Ascending aorta (tissue), 2 donors: ENCODE measurements at regions not wholly inside any gene's neighbourhood (a gene's known extent, or its start where the extent isn't known, plus 50 kb on each side); places are given as distances from the start of the nearest gene placed in this dataset.

Source experiments
- DNase-seq, 2 donors: peaks; one replicate each; pipeline ENCODE4 v3.0.0-alpha.2; 2019; ENCODE audit warnings: low spot score in 2 of 2
- H3K27ac ChIP-seq, 2 donors: fragments of 200-600 bp; sonication (generic); one replicate each; pipeline ENCODE4 v1.5.1; 2016 to 2017; ENCODE audit warnings: mild to moderate bottlenecking in 1 of 2
- H3K27me3 ChIP-seq: fragments of 200-600 bp; sonication (generic); one replicate; pipeline ENCODE4 v1.5.1; 2017
- H3K36me3 ChIP-seq, 2 donors: fragments of 200-600 bp; sonication (generic); one replicate each; pipeline ENCODE4 v1.5.1; 2016
- H3K4me1 ChIP-seq, 2 donors: fragments of 200-600 bp; sonication (generic); one replicate each; pipeline ENCODE4 v1.5.1; 2016 to 2017; ENCODE audit warnings: mild to moderate bottlenecking in 1 of 2
- H3K4me3 ChIP-seq, 2 donors: fragments of 200-600 bp; sonication (generic); one replicate each; pipeline ENCODE4 v1.5.1; 2016 to 2017; ENCODE audit warnings: mild to moderate bottlenecking in 1 of 2
- H3K9me3 ChIP-seq, 2 donors: fragments of 200-600 bp; sonication (generic); one replicate each; pipeline ENCODE4 v1.5.1; 2016
- intact Hi-C: fragments of 100-400 bp; cut with DNase I; formaldehyde crosslinking; loops from one replicate; pipeline ENCODE4 v1.15.1; 2023
- TF ChIP-seq, protein P1 (sequence below), 3 experiments: fragments of 200-600 bp in 2 of 3; fragments of 450-650 bp in 1 of 3; sonication (generic) in 2 of 3; IDR thresholded peaks; one replicate each; pipeline ENCODE4 v1.5.1; 2016 to 2019; ENCODE audit warnings: antibody characterized with exemption in 3 of 3, mild to moderate bottlenecking in 1 of 3, moderate library complexity in 1 of 3

DNA sequence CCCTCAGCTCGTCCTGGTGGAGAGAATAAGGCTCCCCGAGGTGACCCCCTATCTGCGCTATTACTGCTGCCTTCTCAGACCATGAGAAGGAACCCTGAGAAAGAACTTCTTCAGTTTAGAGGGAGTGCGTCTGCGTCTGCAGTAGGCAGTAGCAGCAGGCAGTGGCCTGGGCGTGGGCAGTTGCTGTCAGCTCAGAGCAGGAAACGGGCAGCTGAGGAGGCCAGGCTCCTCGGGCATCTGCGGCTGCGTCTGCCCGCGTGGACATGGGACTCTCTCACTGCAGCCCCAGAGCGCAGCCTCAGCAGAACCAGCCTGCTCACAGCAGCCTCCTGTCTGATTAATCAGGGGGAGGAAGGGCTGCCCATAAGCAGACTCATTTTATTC, 49.8 kb upstream of the FCN1 start:
- intact Hi-C loops: no loop called here
- peak in 1 of 2 donors; percentile 48 for DNase-seq
- Histone ChIP-seq H3K9me3 (no peaks in the 10 kb centered on the region), H3K4me3 (no peak overlapping the region), H3K4me1 (no peaks in the 10 kb centered on the region), H3K36me3 (no peaks in the 10 kb centered on the region), H3K27me3 (no peaks in the 10 kb centered on the region), H3K27ac (no peak overlapping the region)
- TF ChIP-seq, protein P1, sequence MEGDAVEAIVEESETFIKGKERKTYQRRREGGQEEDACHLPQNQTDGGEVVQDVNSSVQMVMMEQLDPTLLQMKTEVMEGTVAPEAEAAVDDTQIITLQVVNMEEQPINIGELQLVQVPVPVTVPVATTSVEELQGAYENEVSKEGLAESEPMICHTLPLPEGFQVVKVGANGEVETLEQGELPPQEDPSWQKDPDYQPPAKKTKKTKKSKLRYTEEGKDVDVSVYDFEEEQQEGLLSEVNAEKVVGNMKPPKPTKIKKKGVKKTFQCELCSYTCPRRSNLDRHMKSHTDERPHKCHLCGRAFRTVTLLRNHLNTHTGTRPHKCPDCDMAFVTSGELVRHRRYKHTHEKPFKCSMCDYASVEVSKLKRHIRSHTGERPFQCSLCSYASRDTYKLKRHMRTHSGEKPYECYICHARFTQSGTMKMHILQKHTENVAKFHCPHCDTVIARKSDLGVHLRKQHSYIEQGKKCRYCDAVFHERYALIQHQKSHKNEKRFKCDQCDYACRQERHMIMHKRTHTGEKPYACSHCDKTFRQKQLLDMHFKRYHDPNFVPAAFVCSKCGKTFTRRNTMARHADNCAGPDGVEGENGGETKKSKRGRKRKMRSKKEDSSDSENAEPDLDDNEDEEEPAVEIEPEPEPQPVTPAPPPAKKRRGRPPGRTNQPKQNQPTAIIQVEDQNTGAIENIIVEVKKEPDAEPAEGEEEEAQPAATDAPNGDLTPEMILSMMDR (IDR thresholded peaks at IDR 0.05): no peak

DNA sequence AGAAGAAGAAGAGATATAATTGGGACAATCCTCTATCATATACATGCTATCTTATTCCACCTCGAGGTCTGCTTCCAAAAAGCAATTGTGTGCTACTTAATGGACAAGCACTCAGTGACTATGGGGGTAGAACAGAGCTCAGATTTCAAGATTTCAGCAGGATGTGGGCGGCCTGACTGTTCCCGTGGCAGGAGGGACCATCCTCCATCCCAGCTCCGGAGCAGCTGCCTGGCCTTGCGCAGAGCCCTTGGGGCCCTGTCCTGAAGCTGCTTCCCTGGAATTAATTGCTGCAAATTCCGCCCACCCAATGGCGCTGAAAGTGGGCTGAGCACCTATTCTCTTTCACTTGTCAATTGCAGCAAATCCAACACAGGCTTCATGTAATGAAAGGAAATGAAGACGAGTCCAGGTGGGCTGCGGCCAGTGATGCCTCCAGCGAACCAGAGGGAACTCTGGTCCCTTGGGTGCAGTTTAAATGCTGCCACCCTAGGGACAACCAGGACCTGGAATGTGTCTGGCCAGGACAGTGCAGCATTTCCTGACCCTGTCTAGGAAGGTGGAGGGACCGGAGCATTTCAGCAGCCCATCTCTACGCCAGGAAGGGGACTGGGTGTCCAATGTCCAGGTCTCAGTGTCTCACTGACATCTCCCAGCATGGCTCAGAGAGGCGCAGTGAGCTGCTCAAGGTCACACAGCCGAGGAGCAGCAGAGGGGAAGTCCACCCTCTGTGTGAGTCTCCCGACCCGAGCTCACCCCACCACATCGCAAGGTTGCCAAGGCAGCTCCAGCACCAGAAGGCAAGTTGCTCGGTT, 50.5 kb upstream of the FCN1 start:
- peak in 1 of 2 donors; percentile 52 for DNase-seq
- TF ChIP-seq, protein P1 (IDR thresholded peaks at IDR 0.05): no peak
- H3K4me1 ChIP-seq: no peaks in the 10 kb centered on the region
- intact Hi-C loops: no loop called here
- no peak overlapping the region for H3K4me3 ChIP-seq
- H3K9me3 ChIP-seq: no peaks in the 10 kb centered on the region
- H3K27ac ChIP-seq: no peak overlapping the region
- no peaks in the 10 kb centered on the region for H3K27me3 ChIP-seq
- no peaks in the 10 kb centered on the region for H3K36me3 ChIP-seq

- peak in 1 of 2 donors; percentile 54 for DNase-seq
- Histone ChIP-seq H3K4me3 (no peak overlapping the region), H3K27ac (no peak overlapping the region), H3K9me3 (no peaks in the 10 kb centered on the region), H3K4me1 (no peaks in the 10 kb centered on the region), H3K27me3 (no peaks in the 10 kb centered on the region), H3K36me3 (no peaks in the 10 kb centered on the region)
- intact Hi-C loops: no loop called here
- TF ChIP-seq, protein P1 (IDR thresholded peaks at IDR 0.05): no peak
Measured at GRCh38 chr9:134968823-134969090, 51.0 kb upstream of the FCN1 start.

DNA sequence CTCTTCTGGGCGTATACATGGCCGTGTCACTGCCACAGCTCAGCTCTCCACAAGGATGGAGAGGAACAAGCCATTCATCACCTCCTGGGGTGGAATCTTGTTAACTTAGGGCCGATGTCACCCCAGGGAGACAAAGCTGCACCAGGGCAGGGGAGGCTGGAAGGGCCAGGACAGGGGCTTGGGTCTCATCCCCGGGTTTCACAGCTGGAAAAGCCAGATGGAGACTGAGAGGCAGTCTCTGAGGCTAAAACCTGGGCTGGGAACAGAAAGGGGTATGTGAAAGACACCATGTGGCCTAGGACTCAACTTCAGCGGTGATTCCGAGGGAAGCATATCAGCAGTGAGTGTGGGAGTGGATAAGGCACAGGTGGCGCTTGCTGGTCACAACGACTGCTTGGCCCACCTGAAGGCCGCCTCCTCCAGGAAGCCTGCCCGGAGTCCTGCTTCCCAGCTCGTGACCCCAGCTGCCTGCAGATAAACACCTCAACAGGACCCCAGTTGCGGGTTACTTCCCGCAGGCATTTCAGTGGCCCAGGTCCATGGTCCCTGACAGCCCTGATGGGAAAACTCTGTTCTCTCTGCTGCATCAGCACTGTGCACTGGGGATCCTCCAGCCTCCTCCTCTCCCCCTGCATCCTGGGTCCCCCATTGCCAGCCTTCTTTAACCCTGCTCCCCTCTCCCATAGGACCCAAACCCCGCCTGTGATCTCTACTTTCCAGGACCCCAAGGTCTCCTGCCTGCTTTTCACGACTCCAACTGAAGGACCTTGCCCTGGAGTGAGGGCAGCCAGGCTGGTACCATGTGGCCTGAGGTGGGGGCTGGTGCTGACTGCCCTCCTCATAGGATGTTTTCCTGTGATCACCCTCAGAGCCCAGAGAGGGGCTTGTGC, 51.7 kb upstream of the FCN1 start:
- TF ChIP-seq, protein P1 (IDR thresholded peaks at IDR 0.05): no peak
- Histone ChIP-seq H3K4me1 (no peaks in the 10 kb centered on the region), H3K36me3 (no peaks in the 10 kb centered on the region), H3K27ac (no peak overlapping the region), H3K27me3 (no peaks in the 10 kb centered on the region), H3K9me3 (no peaks in the 10 kb centered on the region), H3K4me3 (no peak overlapping the region)
- intact Hi-C loops: no loop called here
- peak in 1 of 2 donors; percentile 47 for DNase-seq

DNA sequence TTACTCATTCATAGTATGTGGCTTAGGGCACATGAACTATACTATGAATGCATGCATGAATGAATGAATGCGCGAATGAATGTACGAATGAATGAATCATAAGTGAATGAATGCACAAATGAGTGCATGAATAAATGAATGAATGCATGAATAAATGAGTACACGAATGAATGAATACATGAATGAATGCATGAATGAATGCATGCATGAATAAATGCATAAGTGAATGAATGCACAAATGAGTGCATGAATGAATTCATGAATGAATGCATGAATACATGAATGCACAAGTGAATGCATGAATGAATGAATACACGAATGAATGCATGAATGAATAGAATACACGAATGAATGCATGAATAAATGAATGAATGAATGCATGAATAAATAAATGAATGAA, 52.5 kb upstream of the FCN1 start:
- H3K9me3 ChIP-seq: no peaks in the 10 kb centered on the region
- TF ChIP-seq, protein P1 (IDR thresholded peaks at IDR 0.05): no peak
- no peak overlapping the region for H3K27ac ChIP-seq
- H3K27me3 ChIP-seq: no peaks in the 10 kb centered on the region
- no peak overlapping the region for H3K4me3 ChIP-seq
- no peaks in the 10 kb centered on the region for H3K36me3 ChIP-seq
- no peaks in the 10 kb centered on the region for H3K4me1 ChIP-seq
- intact Hi-C loops: no loop called here
- DNase-seq: no peak
